PC-3 (cell line): ENCODE measurements at regions not wholly inside any gene's neighbourhood (a gene's known extent, or its start where the extent isn't known, plus 50 kb on each side); places are given as distances from the start of the nearest gene placed in this dataset.
"Not testable (repeated sequence)": the region's sequence is repeated elsewhere in the genome, so short reads cannot be mapped to it uniquely, and the experiment has no call there.

Experiments
- ATAC-seq: fragments of 200-7000 bp; cut with Tn5 transposase; 2 replicates; pipeline ENCODE4 v1.9.1; 2020; ENCODE audit warnings: mild to moderate bottlenecking, moderate library complexity
- BruUV-seq: library from RNA; stranded (reverse); fragments of 400-500 nt; replicated peaks from 2 replicates; lab custom pipeline; 2021; lab: Mats Ljungman, UMichigan
- CTCF ChIA-PET: fragments of 300-600 bp; sonication (Branson Sonifier 250); formaldehyde crosslinking; loops from one replicate; lab custom pipeline; 2022; ENCODE audit warnings: antibody characterized with exemption; lab: Charles Lee
- POLR2A ChIA-PET: fragments of 300-600 bp; sonication (Branson Sonifier 250); formaldehyde crosslinking; loops from one replicate; lab custom pipeline; 2022; ENCODE audit warnings: antibody characterized with exemption; ENCODE audit not compliant: unreplicated experiment; lab: Charles Lee
- DNase-seq: peaks from one replicate; pipeline ENCODE4 v3.0.0-alpha.2; 2015
- H2AFZ ChIP-seq: fragments of 300-600 bp; sonication (generic); 2 replicates; pipeline ENCODE4 v1.6.0; 2016; ENCODE audit warnings: antibody characterized with exemption, low read length
- H3F3A ChIP-seq: fragments of 300-600 bp; sonication (generic); one replicate; pipeline ENCODE4 v1.6.0; 2017; ENCODE audit warnings: antibody characterized with exemption, low read length, control low read depth, mild to moderate bottlenecking; ENCODE audit not compliant: unreplicated experiment
- H3K27ac ChIP-seq: fragments of 300-600 bp; sonication (generic); 2 replicates; pipeline ENCODE4 v1.5.1; 2016; ENCODE audit warnings: mild to moderate bottlenecking, low read length
- H3K27me3 ChIP-seq: fragments of 300-600 bp; sonication (generic); 2 replicates; pipeline ENCODE4 v1.6.1; 2016; ENCODE audit warnings: low read length, mixed read lengths
- H3K36me3 ChIP-seq: fragments of 300-600 bp; sonication (generic); 2 replicates; pipeline ENCODE4 v1.6.1; 2016; ENCODE audit warnings: low read depth, mixed run types, low read length, mixed read lengths
- H3K4me1 ChIP-seq: fragments of 300-600 bp; sonication (generic); 2 replicates; pipeline ENCODE4 v1.5.1; 2016; ENCODE audit warnings: low read length; ENCODE audit not compliant: insufficient read depth
- H3K4me2 ChIP-seq: fragments of 300-600 bp; sonication (generic); 2 replicates; pipeline ENCODE4 v1.6.0; 2016; ENCODE audit warnings: low read length
- H3K4me3 ChIP-seq: fragments of 300-600 bp; sonication (generic); 2 replicates; pipeline ENCODE4 v1.5.1; 2016; ENCODE audit warnings: mild to moderate bottlenecking, low read length, mixed read lengths
- H3K79me2 ChIP-seq: fragments of 300-600 bp; sonication (generic); 2 replicates; pipeline ENCODE4 v1.6.1; 2017; ENCODE audit warnings: low read length, mixed read lengths
- H3K9ac ChIP-seq: fragments of 300-600 bp; sonication (generic); 2 replicates; pipeline ENCODE4 v1.6.0; 2016; ENCODE audit warnings: mild to moderate bottlenecking, low read length
- H3K9me2 ChIP-seq: fragments of 300-600 bp; sonication (generic); replicated peaks from 2 replicates; pipeline ENCODE4 v1.6.1; 2016; ENCODE audit warnings: mixed run types, low read length, mixed read lengths
- H3K9me3 ChIP-seq: fragments of 300-600 bp; sonication (generic); 2 replicates; pipeline ENCODE4 v1.6.1; 2016; ENCODE audit warnings: low read length, mixed read lengths
- H4K20me1 ChIP-seq: fragments of 300-600 bp; sonication (generic); 2 replicates; pipeline ENCODE4 v1.6.1; 2016; ENCODE audit warnings: low read length, mixed read lengths
- intact Hi-C: fragments of 100-400 bp; cut with micrococcal nuclease; formaldehyde crosslinking; loops from 2 replicates; pipeline ENCODE4 v1.9.0; 2023
- TF ChIP-seq, protein P1 (sequence below): fragments of 300-600 bp; sonication (generic); conservative IDR thresholded peaks from 2 replicates; pipeline ENCODE4 v1.5.1; 2017; ENCODE audit warnings: antibody characterized with exemption, low read depth, mild to moderate bottlenecking, low read length

GRCh38 chr13:63249411-63250187, 1834.0 kb upstream of the PCDH20 start:
- POLR2A ChIA-PET, result no interaction called here
- no peaks in the 10 kb centered on the region for H3K79me2 ChIP-seq
- CTCF ChIA-PET, result no interaction called here
- no peak overlapping the region for H2AFZ ChIP-seq
- no peaks in the 10 kb centered on the region for H3K4me1 ChIP-seq
- intact Hi-C loops, result no loop called here
- TF ChIP-seq, protein P1, sequence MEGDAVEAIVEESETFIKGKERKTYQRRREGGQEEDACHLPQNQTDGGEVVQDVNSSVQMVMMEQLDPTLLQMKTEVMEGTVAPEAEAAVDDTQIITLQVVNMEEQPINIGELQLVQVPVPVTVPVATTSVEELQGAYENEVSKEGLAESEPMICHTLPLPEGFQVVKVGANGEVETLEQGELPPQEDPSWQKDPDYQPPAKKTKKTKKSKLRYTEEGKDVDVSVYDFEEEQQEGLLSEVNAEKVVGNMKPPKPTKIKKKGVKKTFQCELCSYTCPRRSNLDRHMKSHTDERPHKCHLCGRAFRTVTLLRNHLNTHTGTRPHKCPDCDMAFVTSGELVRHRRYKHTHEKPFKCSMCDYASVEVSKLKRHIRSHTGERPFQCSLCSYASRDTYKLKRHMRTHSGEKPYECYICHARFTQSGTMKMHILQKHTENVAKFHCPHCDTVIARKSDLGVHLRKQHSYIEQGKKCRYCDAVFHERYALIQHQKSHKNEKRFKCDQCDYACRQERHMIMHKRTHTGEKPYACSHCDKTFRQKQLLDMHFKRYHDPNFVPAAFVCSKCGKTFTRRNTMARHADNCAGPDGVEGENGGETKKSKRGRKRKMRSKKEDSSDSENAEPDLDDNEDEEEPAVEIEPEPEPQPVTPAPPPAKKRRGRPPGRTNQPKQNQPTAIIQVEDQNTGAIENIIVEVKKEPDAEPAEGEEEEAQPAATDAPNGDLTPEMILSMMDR, result no peak
- BruUV-seq, result no TSS peak
- no peaks in the 10 kb centered on the region for H3K36me3 ChIP-seq
- H3K4me3 ChIP-seq, result no peak overlapping the region
- no peaks in the 10 kb centered on the region for H3K9me3 ChIP-seq
- H3K27ac ChIP-seq, result no peak overlapping the region
- H3K9ac ChIP-seq, result no peak overlapping the region
- H4K20me1 ChIP-seq, result no peaks in the 10 kb centered on the region
- no peak overlapping the region for H3K4me2 ChIP-seq
- no peak for DNase-seq
- no peaks in the 10 kb centered on the region for H3K9me2 ChIP-seq
- no peak for ATAC-seq
- no peaks in the 10 kb centered on the region for H3F3A ChIP-seq
- H3K27me3 ChIP-seq, result no peaks in the 10 kb centered on the region

- H3K9me2 ChIP-seq, H3K9ac ChIP-seq, H3K4me2 ChIP-seq, H3K4me1 ChIP-seq, CTCF ChIA-PET, BruUV-seq, H2AFZ ChIP-seq, H3K27ac ChIP-seq, H3K4me3 ChIP-seq, DNase-seq, H3K79me2 ChIP-seq, H3F3A ChIP-seq, H3K27me3 ChIP-seq, H4K20me1 ChIP-seq, POLR2A ChIA-PET, intact Hi-C loops, ATAC-seq, H3K36me3 ChIP-seq, H3K9me3 ChIP-seq: not testable (repeated sequence)
Observed at GRCh38 chr13:63236667-63237396, 1821.2 kb upstream of the PCDH20 start.

DNA sequence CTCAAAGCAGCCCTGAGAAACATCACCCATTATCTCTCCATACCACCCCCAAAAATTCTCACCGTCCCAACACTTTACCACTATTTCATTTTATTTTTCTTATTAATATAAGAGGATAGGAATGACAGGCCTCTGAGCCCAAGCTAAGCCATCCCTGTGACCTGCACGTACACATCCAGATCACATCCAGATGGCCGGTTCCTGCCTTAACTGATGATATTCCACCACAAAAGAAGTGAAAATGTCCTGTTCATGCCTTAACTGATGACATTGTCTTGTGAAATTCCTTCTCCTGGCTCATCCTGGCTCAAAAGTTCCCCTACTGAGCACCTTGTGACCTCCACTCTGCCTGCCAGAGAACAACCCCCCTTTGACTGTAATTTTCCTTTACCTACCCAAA, 1802.9 kb upstream of the PCDH20 start:
- intact Hi-C loops, result not testable (repeated sequence)
- POLR2A ChIA-PET, result interaction anchor here (0.6 kb wide), 1 partner anchor 40 kb away, joined by 3 read pairs; no protein-coding TSS in a partner anchor

More for the DNA sequence above, 1802.9 kb upstream of the PCDH20 start:
- DNase-seq, CTCF ChIA-PET, ATAC-seq, H3F3A ChIP-seq, BruUV-seq, H3K9me3 ChIP-seq, H3K36me3 ChIP-seq, H3K4me1 ChIP-seq, H3K4me2 ChIP-seq, H3K27me3 ChIP-seq, H3K9me2 ChIP-seq, H3K79me2 ChIP-seq, H3K27ac ChIP-seq, H3K4me3 ChIP-seq, H2AFZ ChIP-seq, H4K20me1 ChIP-seq, H3K9ac ChIP-seq: not testable (repeated sequence)
